ENCODE measurements at regions not wholly inside any gene's neighbourhood (a gene's known extent, or its start where the extent isn't known, plus 50 kb on each side); places are given as distances from the start of the nearest gene placed in this dataset.

DNA sequence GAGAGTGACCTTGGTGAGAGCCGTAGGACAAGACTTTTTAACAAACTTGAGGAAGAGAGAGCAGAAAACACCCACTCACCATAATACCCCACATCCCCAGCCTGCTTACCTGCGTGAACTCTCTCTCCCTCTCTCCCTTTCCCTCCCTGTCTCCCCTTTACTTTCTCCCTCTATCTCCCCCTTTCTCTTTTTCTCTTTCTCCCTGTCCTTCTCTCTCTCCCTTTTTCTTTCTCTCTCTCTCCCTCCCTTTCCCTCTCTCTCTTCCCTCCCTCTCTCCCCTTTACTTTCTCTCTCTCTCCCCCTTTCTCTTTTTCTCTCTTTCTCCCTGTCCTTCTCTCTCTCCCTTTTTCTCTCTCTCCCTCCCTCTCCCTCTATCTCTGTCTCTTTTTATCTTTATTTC is 464.0 kb upstream of the AUTS2 start:
- TF ChIP-seq CTCF (IDR thresholded peaks at IDR 0.05) (no peak), EP300 (IDR thresholded peaks at IDR 0.05) (no peak), POLR2A (IDR thresholded peaks at IDR 0.05) (no peak), POLR2AphosphoS5 (IDR thresholded peaks at IDR 0.05) (no peak)
- 73 to 77% methylated on average over 2 of the region's 2 CpGs for WGBS, 2 donors
- H3K4me3 ChIP-seq, result no peak overlapping the region
- H3K27ac ChIP-seq, result no peak overlapping the region
- no peaks in the 10 kb centered on the region for H3K36me3 ChIP-seq
- H3K9me3 ChIP-seq, result peaks cover 0 to 15% (median 4%) of the 10 kb centered on the region in 4 donors
- DNase-seq, result no peak
- peaks cover 0 to 3% (median 0%) of the 10 kb centered on the region in 3 donors for H3K27me3 ChIP-seq
- intact Hi-C loops (cut with DNase I), result no loop called here
- H3K4me1 ChIP-seq, result no peaks in the 10 kb centered on the region

- peak; percentile 68 for DNase-seq
- Histone ChIP-seq H3K27me3 (no peaks in the 10 kb centered on the region), H3K9me3 (peaks cover 0 to 4% (median 0%) of the 10 kb centered on the region in 4 donors), H3K4me1 (peaks cover 0 to 9% (median 3%) of the 10 kb centered on the region in 4 donors), H3K27ac (no peak overlapping the region), H3K4me3 (no peak overlapping the region), H3K36me3 (no peaks in the 10 kb centered on the region)
- intact Hi-C loops (cut with DNase I), result no loop called here
- WGBS, 2 donors, result 76 to 77% methylated on average over 2 of the region's 2 CpGs
- TF ChIP-seq POLR2A (IDR thresholded peaks at IDR 0.05) (no peak), POLR2AphosphoS5 (IDR thresholded peaks at IDR 0.05) (peak; percentile 17 to 90 (median 68))
Observed at GRCh38 chr7:69147631-69148030, 450.6 kb upstream of the AUTS2 start.

DNA sequence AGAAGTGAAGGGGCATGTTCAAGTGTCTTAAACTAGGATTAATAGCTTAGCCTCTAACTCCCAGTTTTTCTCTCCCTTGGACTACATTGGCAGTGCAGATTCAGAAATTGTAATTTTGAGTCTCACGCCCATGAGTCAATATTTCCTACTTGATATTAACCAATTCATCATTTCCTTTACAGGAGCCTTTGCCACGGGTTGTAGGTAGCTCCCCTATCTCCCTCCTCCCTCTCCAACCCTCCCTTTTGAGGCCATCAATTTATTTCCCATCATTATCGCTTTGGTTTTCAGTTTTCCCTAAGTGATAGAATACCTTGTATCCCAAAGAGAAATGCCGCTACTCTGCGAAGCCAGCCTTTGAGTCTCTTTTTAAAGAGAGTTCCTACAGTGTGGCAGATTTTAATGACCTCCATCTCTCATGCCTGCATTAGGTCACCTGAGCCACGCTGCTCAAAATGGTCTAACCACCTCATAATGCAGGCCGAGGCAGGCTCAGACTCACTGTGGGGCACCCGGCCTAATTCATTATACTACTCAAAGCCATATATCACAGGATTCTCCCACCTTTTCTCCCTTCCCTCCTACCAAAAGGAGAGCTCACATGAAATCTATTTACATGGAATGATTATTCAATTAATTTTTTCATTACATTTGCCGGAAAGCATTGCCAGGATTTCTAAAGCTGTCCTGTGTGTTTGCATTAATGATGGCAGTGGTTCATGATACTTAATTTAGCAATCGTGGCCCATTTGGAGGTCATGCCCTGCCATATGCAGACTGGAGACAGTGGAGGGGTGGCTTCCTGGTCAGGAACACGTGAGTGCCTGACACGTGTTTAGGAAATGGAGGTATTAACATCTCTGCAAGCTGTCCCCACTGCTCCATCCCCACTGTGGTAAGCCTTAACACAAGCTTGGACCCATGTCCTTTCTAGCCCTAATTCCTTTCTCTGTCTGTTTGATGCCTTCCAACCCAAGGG is 448.2 kb upstream of the AUTS2 start:
- DNase-seq, result no peak
- no peaks in the 10 kb centered on the region for H3K27me3 ChIP-seq
- H3K36me3 ChIP-seq, result no peaks in the 10 kb centered on the region
- H3K27ac ChIP-seq, result no peak overlapping the region
- intact Hi-C loops (cut with DNase I), result no loop called here
- H3K4me3 ChIP-seq, result no peak overlapping the region
- peaks cover 0 to 4% (median 0%) of the 10 kb centered on the region in 4 donors for H3K9me3 ChIP-seq
- WGBS, 2 donors, result 73 to 87% methylated on average over 12 of the region's 12 CpGs
- H3K4me1 ChIP-seq, result peaks cover 0 to 9% (median 3%) of the 10 kb centered on the region in 4 donors
- no peak for TF ChIP-seq CTCF (IDR thresholded peaks at IDR 0.05)
- TF ChIP-seq POLR2AphosphoS5 (IDR thresholded peaks at IDR 0.05), result no peak
- no peak for TF ChIP-seq EP300 (IDR thresholded peaks at IDR 0.05)
- no peak for TF ChIP-seq POLR2A (IDR thresholded peaks at IDR 0.05)

DNA sequence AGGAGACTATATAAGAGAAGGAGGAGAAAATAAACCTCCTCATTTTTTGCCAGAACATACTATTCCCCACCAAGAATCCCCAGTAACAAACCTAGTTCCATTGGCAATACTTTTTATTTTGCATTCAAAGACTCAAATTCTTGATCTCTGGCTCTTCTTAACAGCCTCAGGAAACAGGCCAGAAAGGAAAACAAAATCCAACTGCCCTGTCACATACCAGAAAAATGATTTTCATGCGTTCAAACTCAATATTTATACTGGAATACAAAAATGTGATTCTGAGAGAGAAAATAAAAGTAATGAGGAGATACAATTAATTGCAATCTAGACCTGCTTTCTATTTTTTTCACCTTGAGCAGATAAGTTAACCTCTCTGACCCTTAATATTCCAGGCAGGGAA is 435.9 kb upstream of the AUTS2 start:
- TF ChIP-seq CTCF (IDR thresholded peaks at IDR 0.05) (no peak), EP300 (IDR thresholded peaks at IDR 0.05) (no peak), POLR2A (IDR thresholded peaks at IDR 0.05) (no peak), POLR2AphosphoS5 (IDR thresholded peaks at IDR 0.05) (no peak)
- 73 to 85% methylated on average over 1 of the region's 1 CpG for WGBS, 2 donors
- no peaks in the 10 kb centered on the region for H3K36me3 ChIP-seq
- peak overlapping the region in 1 of 4 donors; percentile 12 for H3K27ac ChIP-seq
- H3K27me3 ChIP-seq, result no peaks in the 10 kb centered on the region
- peaks cover 0 to 19% (median 14%) of the 10 kb centered on the region in 4 donors for H3K4me1 ChIP-seq
- no peak overlapping the region for H3K4me3 ChIP-seq
- H3K9me3 ChIP-seq, result no peaks in the 10 kb centered on the region
- intact Hi-C loops (cut with DNase I), result no loop called here
- DNase-seq, result no peak

DNA sequence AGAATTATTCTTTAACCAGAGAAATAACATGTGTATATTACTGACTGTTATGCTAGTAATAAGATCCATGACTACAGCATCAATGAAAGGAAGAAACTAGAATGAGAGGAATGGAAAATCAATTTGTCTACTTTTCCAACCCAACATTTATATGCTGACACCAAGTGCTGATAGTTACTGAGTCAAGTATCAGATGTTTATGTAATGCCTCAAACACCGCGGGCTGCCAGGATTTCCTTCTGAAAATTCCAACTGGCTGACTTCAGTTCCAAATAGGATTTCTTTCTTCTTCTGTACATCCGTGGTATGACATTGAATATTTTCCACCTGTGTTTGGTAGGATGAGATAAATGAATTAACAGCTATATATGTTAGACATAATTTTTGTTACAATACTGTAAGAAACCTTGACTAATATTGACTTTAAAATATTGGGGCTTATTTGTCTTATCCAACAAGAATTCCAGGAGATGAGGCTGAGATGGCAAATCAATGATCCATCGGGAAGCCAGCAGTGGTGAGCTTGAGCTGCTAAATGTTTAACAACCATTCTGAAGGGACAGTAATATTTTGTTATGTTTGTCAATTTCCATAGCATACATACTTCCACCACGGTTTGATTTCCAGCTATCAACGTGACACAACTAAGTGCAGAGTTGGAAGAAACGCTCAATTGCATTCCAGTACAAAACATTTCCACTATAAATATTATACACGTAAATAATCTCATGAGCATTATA is 435.2 kb upstream of the AUTS2 start:
- Histone ChIP-seq H3K9me3 (no peaks in the 10 kb centered on the region), H3K27me3 (no peaks in the 10 kb centered on the region), H3K27ac (peak overlapping the region in 1 of 4 donors; percentile 12), H3K36me3 (no peaks in the 10 kb centered on the region), H3K4me1 (peaks cover 0 to 19% (median 14%) of the 10 kb centered on the region in 4 donors), H3K4me3 (no peak overlapping the region)
- 68 to 76% methylated on average over 8 of the region's 8 CpGs for whole genome bisulfite sequencing, 2 donors
- TF ChIP-seq CTCF (IDR thresholded peaks at IDR 0.05) (no peak), EP300 (IDR thresholded peaks at IDR 0.05) (no peak), POLR2AphosphoS5 (IDR thresholded peaks at IDR 0.05) (no peak), POLR2A (IDR thresholded peaks at IDR 0.05) (no peak)
- no peak for DNase-seq
- intact Hi-C loops (cut with DNase I), result no loop called here
